Gastroesophageal sphincter (tissue), 3 donors: ENCODE measurements at regions not wholly inside any gene's neighbourhood (a gene's known extent, or its start where the extent isn't known, plus 50 kb on each side); places are given as distances from the start of the nearest gene placed in this dataset.

Experiments
- POLR2A ChIP-seq, 2 donors: fragments of 450-650 bp; IDR thresholded peaks; one replicate each; pipeline ENCODE4 v1.6.1; 2017; ENCODE audit warnings: antibody characterized with exemption in 2 of 2, mild to moderate bottlenecking in 2 of 2, moderate library complexity in 1 of 2
- POLR2AphosphoS5 ChIP-seq: sonication (generic); formaldehyde crosslinking; IDR thresholded peaks from one replicate; pipeline ENCODE4 v1.6.1; 2017; ENCODE audit warnings: antibody characterized with exemption
- TF ChIP-seq, protein P1 (sequence below), 4 experiments: fragments of 200-600 bp in 2 of 4; fragments of 450-650 bp in 2 of 4; sonication (generic) in 1 of 4; IDR thresholded peaks; one replicate each; pipeline ENCODE4 v1.5.1; 2017 to 2019; ENCODE audit warnings: antibody characterized with exemption in 4 of 4, mild to moderate bottlenecking in 2 of 4, moderate library complexity in 2 of 4

GRCh38 chr10:113335592-113335991, 217.3 kb upstream of the HABP2 start:
- TF ChIP-seq, protein P1, sequence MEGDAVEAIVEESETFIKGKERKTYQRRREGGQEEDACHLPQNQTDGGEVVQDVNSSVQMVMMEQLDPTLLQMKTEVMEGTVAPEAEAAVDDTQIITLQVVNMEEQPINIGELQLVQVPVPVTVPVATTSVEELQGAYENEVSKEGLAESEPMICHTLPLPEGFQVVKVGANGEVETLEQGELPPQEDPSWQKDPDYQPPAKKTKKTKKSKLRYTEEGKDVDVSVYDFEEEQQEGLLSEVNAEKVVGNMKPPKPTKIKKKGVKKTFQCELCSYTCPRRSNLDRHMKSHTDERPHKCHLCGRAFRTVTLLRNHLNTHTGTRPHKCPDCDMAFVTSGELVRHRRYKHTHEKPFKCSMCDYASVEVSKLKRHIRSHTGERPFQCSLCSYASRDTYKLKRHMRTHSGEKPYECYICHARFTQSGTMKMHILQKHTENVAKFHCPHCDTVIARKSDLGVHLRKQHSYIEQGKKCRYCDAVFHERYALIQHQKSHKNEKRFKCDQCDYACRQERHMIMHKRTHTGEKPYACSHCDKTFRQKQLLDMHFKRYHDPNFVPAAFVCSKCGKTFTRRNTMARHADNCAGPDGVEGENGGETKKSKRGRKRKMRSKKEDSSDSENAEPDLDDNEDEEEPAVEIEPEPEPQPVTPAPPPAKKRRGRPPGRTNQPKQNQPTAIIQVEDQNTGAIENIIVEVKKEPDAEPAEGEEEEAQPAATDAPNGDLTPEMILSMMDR (IDR thresholded peaks at IDR 0.05), result no peak
- TF ChIP-seq POLR2A (IDR thresholded peaks at IDR 0.05), result no peak
- TF ChIP-seq POLR2AphosphoS5, result no peak
